ENCODE measurements at regions not wholly inside any gene's neighbourhood (a gene's known extent, or its start where the extent isn't known, plus 50 kb on each side); places are given as distances from the start of the nearest gene placed in this dataset.

DNA sequence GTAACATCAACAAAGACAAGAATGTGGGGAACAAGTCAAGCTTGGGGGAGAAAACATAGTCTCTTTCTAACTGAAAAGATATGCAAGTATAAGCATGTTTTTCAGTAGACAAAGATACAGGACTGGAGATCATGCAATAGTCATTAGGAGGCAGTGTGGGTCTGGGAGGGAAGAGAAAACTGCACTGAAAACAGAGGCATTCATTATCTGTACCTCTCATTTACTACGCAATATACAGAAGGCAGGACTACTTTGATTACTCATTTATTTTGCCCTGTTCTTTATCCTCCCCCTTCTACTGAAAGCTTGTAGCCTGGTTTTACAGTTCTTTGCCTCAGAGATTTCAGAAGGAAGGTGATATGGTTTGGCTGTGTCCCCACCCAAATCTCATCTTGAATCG is 341.2 kb downstream of the CRPPA start:
- no peak for TF ChIP-seq POLR2A (IDR thresholded peaks at IDR 0.05; ENCODE audit: low read length)
- no peak for TF ChIP-seq GATA1 (IDR thresholded peaks at IDR 0.05; ENCODE audit: low read depth, low read length)
